ENCODE measurements at regions not wholly inside any gene's neighbourhood (a gene's known extent, or its start where the extent isn't known, plus 50 kb on each side); places are given as distances from the start of the nearest gene placed in this dataset.

GRCh38 chr10:70943841-70944466 lies 55.6 kb upstream of the PCBD1 start:
- Mint-ChIP-seq H3K36me3 (ENCODE audit: low read depth) (no peaks in the 10 kb centered on the region), H3K27me3 (peaks cover 9% of the 10 kb centered on the region), H3K9me3 (no peaks in the 10 kb centered on the region), H3K4me1 (no peaks in the 10 kb centered on the region), H3K27ac (no peak overlapping the region), H3K4me3 (no peak overlapping the region)
- no peak for DNase-seq
- ChIA-PET POLR2A (no interaction called here), CTCF (no interaction called here)
- no peak for TF ChIP-seq CTCF (IDR thresholded peaks at IDR 0.05)
- intact Hi-C loops (cut with micrococcal nuclease), result no loop called here
- no peak for ATAC-seq (ENCODE audit: low read depth)

GRCh38 chr10:70950037-70950436 lies 61.7 kb upstream of the PCBD1 start:
- intact Hi-C loops (cut with micrococcal nuclease), result no loop called here
- Mint-ChIP-seq H3K36me3 (ENCODE audit: low read depth) (no peaks in the 10 kb centered on the region), H3K27ac (no peak overlapping the region), H3K9me3 (no peaks in the 10 kb centered on the region), H3K27me3 (peaks cover 6% of the 10 kb centered on the region), H3K4me3 (no peak overlapping the region), H3K4me1 (no peaks in the 10 kb centered on the region)
- ATAC-seq (ENCODE audit: low read depth), result no peak
- CTCF ChIA-PET, result no interaction called here
- TF ChIP-seq CTCF (IDR thresholded peaks at IDR 0.05), result no peak
- POLR2A ChIA-PET, result no interaction called here
- no peak for DNase-seq

GRCh38 chr10:70950801-70951200 lies 62.4 kb upstream of the PCBD1 start:
- Mint-ChIP-seq H3K9me3 (no peaks in the 10 kb centered on the region), H3K36me3 (ENCODE audit: low read depth) (no peaks in the 10 kb centered on the region), H3K27me3 (peaks cover 2% of the 10 kb centered on the region), H3K4me1 (no peaks in the 10 kb centered on the region), H3K27ac (no peak overlapping the region), H3K4me3 (no peak overlapping the region)
- intact Hi-C loops (cut with micrococcal nuclease), result no loop called here
- ATAC-seq (ENCODE audit: low read depth), result no peak
- CTCF ChIA-PET, result no interaction called here
- no peak for TF ChIP-seq CTCF (IDR thresholded peaks at IDR 0.05)
- POLR2A ChIA-PET, result no interaction called here
- no peak for DNase-seq

GRCh38 chr10:70952401-70952800 lies 64.0 kb upstream of the PCBD1 start:
- intact Hi-C loops (cut with micrococcal nuclease), result no loop called here
- H3K36me3 Mint-ChIP-seq (ENCODE audit: low read depth), result no peaks in the 10 kb centered on the region
- H3K27me3 Mint-ChIP-seq, result no peaks in the 10 kb centered on the region
- no peak overlapping the region for H3K4me3 Mint-ChIP-seq
- CTCF ChIA-PET, result no interaction called here
- ATAC-seq (ENCODE audit: low read depth) (no peak), DNase-seq (no peak)
- no peaks in the 10 kb centered on the region for H3K4me1 Mint-ChIP-seq
- H3K9me3 Mint-ChIP-seq, result no peaks in the 10 kb centered on the region
- no peak for TF ChIP-seq CTCF (IDR thresholded peaks at IDR 0.05)
- H3K27ac Mint-ChIP-seq, result no peak overlapping the region
- POLR2A ChIA-PET, result no interaction called here

- no peaks in the 10 kb centered on the region for H3K4me1 Mint-ChIP-seq
- ChIA-PET POLR2A (no interaction called here), CTCF (no interaction called here)
- no peak for TF ChIP-seq CTCF (IDR thresholded peaks at IDR 0.05)
- no peaks in the 10 kb centered on the region for H3K36me3 Mint-ChIP-seq (ENCODE audit: low read depth)
- no peak overlapping the region for H3K4me3 Mint-ChIP-seq
- intact Hi-C loops (cut with micrococcal nuclease), result no loop called here
- H3K27ac Mint-ChIP-seq, result no peak overlapping the region
- H3K27me3 Mint-ChIP-seq, result no peaks in the 10 kb centered on the region
- no peaks in the 10 kb centered on the region for H3K9me3 Mint-ChIP-seq
- DNase-seq (no peak), ATAC-seq (ENCODE audit: low read depth) (no peak)
Observed at GRCh38 chr10:70952921-70953320, 64.6 kb upstream of the PCBD1 start.
